MM.1S (cell line): ENCODE measurements at regions not wholly inside any gene's neighbourhood (a gene's known extent, or its start where the extent isn't known, plus 50 kb on each side); places are given as distances from the start of the nearest gene placed in this dataset.

Experiments
- EZH2 ChIP-seq: fragments of 300-600 bp; sonication (generic); optimal IDR thresholded peaks from 2 replicates; pipeline ENCODE3; 2017; ENCODE audit warnings: low read depth, mild to moderate bottlenecking, antibody characterized with exemption, low read length, mixed read lengths
- TF ChIP-seq, protein P1 (sequence below): fragments of 300-600 bp; sonication (generic); IDR thresholded peaks from 2 replicates; pipeline ENCODE4 v1.5.1; 2016; ENCODE audit warnings: antibody characterized with exemption, low read length, mixed read lengths

DNA sequence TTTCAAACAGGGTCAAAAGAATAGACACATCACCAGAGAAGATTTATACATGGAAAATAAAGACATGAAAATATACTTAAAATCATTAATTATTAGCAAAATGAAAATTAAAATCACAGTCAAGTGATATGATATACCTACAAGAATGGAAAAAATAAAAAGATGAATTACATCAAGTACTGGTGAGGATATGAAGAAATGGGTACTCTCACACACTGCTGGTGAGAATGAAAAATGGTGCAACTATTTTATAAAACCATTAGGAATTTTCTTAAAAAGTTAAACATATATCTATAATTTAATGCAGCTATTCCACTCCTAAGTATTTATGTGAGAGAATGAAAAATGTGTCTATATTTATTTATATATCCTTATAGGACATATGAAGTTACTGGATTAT is 136.3 kb upstream of the GRIK2 start:
- TF ChIP-seq, protein P1, sequence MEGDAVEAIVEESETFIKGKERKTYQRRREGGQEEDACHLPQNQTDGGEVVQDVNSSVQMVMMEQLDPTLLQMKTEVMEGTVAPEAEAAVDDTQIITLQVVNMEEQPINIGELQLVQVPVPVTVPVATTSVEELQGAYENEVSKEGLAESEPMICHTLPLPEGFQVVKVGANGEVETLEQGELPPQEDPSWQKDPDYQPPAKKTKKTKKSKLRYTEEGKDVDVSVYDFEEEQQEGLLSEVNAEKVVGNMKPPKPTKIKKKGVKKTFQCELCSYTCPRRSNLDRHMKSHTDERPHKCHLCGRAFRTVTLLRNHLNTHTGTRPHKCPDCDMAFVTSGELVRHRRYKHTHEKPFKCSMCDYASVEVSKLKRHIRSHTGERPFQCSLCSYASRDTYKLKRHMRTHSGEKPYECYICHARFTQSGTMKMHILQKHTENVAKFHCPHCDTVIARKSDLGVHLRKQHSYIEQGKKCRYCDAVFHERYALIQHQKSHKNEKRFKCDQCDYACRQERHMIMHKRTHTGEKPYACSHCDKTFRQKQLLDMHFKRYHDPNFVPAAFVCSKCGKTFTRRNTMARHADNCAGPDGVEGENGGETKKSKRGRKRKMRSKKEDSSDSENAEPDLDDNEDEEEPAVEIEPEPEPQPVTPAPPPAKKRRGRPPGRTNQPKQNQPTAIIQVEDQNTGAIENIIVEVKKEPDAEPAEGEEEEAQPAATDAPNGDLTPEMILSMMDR, result no peak
- no peak for TF ChIP-seq EZH2
